Heart left ventricle (tissue), 13 donors: ENCODE measurements at regions not wholly inside any gene's neighbourhood (a gene's known extent, or its start where the extent isn't known, plus 50 kb on each side); places are given as distances from the start of the nearest gene placed in this dataset.

Experiments
- POLR2A ChIP-seq, 2 donors: fragments of 450-650 bp; IDR thresholded peaks; one replicate each; pipeline ENCODE4 v1.6.1; 2017; ENCODE audit warnings: antibody characterized with exemption in 2 of 2, mild to moderate bottlenecking in 2 of 2, moderate library complexity in 2 of 2
- TF ChIP-seq, protein P1 (sequence below), 12 donors: fragments of 200-600 bp; sonication (generic) in 4 of 12; IDR thresholded peaks; one replicate each; pipeline versions ENCODE4 v1.5.0 to v1.8.0; 2018 to 2022; ENCODE audit warnings: antibody characterized with exemption in 12 of 12, mild to moderate bottlenecking in 5 of 12
- donor health status: ischemic (EF 13 %, LVEDD 7.1; RV severe dilation, severe dysfunction).
- donor health status: DM: no; HTN: yes; CAD: no.
- donor health status: DM: no; HTN: no; CAD: no.
- donor health status: ischemic (EF 25% LVEDD 6.9; RV normal size, moderate dysfunction).
- donor health status: ischemic (EF 25% LVEDD 5.7; RV mildly dilated, moderate dysfunction).
- donor health status: ischemic (EF 35%, LVEDD 5.7; RV mildly dilated, moderate dysfunction).
- donor health status: nonischemic (EF 11% LVEDD 7.7; RV severe dilation, severe dysfunction).
- donor health status: DM: yes; HTN: yes; CAD: no.
- donor health status: PGD.
- donor health status: ischemic (EF 29% LVEDD 5.4; RV normal size, mild dysfunction).
- donor health status: nonischemic (EF 23%, LVEDD 6.1; RV moderate dilation, normal function).

DNA sequence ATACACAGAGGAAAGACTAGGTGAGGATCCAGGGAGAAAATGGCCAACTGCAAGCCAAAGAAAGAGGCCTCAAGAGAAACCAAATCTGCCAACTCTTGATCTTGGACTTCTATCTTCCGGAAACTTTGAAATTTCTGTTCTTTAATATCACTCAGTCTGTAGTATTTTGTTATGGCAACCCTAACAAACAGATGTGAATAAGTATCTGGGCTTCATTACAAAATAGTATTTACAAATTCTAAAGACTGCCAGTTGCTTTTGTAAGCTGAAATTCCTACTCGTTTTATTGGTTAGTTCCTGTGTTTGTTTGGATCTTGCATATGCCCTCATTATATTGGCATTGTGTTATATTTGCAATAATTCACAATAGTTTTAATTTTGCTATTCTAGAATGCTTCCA lies 143.2 kb upstream of the USP15 start:
- TF ChIP-seq, protein P1, sequence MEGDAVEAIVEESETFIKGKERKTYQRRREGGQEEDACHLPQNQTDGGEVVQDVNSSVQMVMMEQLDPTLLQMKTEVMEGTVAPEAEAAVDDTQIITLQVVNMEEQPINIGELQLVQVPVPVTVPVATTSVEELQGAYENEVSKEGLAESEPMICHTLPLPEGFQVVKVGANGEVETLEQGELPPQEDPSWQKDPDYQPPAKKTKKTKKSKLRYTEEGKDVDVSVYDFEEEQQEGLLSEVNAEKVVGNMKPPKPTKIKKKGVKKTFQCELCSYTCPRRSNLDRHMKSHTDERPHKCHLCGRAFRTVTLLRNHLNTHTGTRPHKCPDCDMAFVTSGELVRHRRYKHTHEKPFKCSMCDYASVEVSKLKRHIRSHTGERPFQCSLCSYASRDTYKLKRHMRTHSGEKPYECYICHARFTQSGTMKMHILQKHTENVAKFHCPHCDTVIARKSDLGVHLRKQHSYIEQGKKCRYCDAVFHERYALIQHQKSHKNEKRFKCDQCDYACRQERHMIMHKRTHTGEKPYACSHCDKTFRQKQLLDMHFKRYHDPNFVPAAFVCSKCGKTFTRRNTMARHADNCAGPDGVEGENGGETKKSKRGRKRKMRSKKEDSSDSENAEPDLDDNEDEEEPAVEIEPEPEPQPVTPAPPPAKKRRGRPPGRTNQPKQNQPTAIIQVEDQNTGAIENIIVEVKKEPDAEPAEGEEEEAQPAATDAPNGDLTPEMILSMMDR (IDR thresholded peaks at IDR 0.05): no peak
- TF ChIP-seq POLR2A (IDR thresholded peaks at IDR 0.05): no peak
